Fibroblast of gingiva (primary cell): ENCODE measurements at regions not wholly inside any gene's neighbourhood (a gene's known extent, or its start where the extent isn't known, plus 50 kb on each side); places are given as distances from the start of the nearest gene placed in this dataset.
"Not testable (repeated sequence)": the region's sequence is repeated elsewhere in the genome, so short reads cannot be mapped to it uniquely, and the experiment has no call there.

Source experiments
- DNase-seq: peaks from one replicate; pipeline ENCODE4 v3.0.0-alpha.2; 2011; ENCODE audit warnings: low read depth

GRCh38 chr9:11144746-11145145, 531.9 kb upstream of the PTPRD start:
- DNase-seq, result no peak

DNA sequence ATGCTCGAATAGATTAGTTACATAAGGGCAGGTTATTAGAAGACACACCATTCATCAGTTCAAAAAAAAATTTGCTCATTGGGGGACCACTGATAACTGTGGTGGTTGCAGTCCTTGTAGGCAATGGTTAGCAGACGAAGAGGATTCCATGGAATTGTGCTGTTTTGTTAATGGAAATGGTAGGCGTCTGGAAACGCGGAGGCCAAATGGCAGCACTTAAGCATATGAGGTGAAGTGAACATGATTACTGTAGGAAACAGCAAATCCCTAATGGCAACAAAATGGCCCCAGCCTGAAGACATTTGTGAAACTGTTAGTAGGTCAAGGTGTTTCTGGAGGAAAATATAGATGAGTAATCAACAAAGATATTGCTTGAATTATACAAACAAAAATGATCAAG, 535.4 kb upstream of the PTPRD start:
- DNase-seq, result no peak

- no peak for DNase-seq
These were observed 536.3 kb upstream of the PTPRD start for GRCh38 chr9:11149065-11149464.

GRCh38 chr9:11158063-11158462, 545.3 kb upstream of the PTPRD start:
- DNase-seq, result no peak

DNA sequence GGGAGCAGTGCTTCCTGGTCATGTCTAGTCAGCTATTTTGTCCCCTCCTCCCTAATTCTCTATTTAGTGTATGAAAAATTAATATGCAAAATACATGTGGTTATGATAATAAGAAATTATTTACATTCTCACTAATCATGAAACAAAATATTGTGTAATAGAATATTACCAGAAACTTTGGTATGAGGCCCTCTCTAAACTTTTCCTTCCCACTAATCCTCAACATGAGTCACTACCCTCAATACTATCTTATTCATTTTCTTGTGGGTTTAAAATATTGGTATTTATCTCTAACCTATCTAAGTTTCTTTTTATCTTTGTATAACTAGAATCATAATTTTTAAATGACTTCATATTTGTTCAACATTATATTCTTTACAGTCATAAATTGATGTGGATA, 545.9 kb upstream of the PTPRD start:
- no peak for DNase-seq

GRCh38 chr9:11159318-11159862, 546.6 kb upstream of the PTPRD start:
- no peak for DNase-seq

DNA sequence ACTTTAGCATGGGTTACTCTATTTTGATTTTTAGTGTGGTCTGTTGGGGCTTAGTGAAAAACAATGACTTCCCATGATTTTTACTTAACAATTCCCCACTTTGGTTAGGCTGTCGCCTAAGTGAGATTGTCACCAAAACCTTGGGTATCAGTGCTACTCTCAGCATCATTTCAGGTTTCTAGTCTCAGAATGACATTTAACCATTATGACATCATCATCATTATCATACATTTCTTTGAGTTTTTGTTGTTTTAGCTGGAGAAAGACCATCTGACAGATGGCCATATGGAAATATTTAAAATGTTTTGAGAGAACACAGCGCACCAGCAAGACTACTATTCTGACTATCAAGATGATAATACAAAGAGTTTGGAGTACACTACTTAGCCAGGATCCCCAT, 551.0 kb upstream of the PTPRD start:
- no peak for DNase-seq

GRCh38 chr9:11182001-11182400, 569.2 kb upstream of the PTPRD start:
- no peak for DNase-seq

DNA sequence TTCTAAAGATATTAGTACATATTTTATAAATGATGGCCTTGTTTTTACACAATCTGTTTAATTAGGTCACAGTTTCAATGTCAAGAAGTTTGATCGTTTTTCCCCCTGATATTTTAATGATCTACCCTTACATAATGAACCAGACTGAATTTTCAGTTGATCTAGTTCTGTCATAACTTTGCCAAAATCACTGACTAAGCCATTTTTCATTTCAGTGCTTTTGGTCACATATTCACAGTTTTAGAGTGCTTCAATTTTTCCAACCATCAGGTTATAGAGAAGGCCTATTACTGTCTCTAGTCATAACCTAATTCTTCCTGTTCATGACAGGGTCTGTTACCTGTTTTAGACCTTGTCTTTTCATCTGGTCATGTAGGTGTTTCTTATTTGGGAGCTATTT, 577.9 kb upstream of the PTPRD start:
- DNase-seq, result no peak

- no peak for DNase-seq
These were observed 580.2 kb upstream of the PTPRD start for GRCh38 chr9:11192993-11193392.

DNA sequence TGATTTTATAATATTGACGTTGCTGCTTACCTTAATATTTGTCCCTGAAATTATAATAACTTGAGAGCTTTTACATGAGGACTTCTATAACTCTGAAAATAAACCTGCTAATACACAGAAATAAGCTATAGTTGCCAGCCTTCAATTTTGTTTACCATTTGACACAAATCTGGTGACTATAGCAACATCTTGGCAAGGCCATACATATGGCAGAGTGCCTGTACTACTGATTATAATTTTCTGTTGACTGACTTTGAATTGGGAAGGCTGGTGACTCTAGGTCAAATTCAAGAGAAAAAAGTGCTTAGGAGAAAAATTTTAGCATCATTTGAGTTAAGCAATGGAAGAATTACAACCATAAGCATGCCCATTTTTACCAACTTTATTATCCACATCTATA, 581.4 kb upstream of the PTPRD start:
- DNase-seq, result no peak

GRCh38 chr9:11196840-11197365, 584.1 kb upstream of the PTPRD start:
- DNase-seq, result not testable (repeated sequence)

DNA sequence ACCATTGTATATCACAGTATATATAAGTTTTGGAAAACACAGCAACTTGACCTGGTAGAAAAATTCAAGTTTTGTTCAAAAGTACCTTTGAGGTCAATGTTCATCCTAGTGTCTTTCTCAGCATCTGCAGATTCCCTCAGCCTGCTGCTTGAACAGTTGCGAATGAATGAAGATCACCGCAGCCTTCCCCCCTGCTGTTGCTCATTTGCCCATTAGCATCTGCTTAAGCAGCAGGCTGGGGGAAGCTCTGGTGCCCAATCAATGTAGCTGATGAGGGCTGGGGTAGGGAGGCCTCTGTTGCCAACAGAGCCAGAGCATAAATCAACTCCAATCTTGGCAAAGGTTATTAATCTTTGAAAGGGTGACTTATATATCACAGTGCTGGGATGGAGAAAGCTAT, 586.5 kb upstream of the PTPRD start:
- no peak for DNase-seq

DNA sequence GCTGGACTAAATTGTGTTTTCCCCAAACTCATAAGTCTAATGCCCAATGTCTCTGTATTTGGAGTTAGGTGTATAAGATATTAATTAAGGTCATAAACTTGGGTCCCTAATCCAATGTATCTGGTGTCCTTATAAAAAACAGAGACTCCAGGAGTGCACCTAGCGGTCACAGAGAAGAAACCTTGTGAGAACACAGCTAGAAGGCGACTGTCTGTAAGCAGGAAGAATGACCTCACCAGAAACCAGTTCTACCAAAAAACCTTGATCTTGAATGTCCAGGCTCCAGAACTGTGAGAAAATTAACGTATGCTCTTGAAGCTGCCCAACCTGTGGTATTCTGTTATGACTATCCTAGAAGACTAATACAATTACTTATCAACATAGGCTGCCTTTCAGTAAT, 591.7 kb upstream of the PTPRD start:
- no peak for DNase-seq

DNA sequence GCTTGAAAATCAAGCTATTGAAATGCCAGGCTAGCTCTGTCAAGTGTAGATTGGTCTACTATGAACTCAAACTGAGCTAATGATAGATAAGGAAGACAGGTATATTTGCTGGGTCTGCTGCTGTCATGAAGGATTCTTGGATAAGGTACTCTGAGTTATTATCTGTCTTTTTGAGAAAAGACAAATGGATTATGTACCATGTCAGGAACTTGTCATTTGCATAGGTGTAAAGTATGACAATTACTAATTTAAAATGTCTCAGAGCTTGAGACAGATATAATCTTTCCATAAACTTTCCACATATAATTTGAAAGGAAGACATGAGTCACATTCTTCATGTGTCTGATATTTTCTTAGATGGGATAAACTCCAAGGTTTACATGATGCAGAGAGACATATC, 594.1 kb upstream of the PTPRD start:
- DNase-seq, result no peak

DNA sequence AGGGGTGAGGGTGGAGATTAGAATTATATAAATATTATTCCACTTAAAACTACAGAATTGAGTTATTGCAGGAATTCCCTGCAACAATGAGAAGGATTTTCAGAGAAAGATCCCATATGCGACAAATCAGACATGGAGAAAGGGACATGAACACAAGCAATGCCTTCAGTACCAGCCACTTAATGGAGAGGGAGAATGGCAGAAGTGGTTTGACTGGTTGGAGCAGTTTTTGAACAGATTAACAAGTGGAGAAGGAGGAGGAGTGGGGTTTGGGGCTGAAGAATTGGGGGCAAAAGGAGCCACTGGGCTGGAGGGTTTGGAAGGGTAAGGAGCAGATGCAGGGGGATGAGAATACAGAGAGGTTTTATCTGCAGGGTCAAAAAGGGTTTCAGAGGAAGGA, 620.9 kb upstream of the PTPRD start:
- no peak for DNase-seq

- no peak for DNase-seq
These were observed 622.3 kb upstream of the PTPRD start for GRCh38 chr9:11235061-11235460.

DNA sequence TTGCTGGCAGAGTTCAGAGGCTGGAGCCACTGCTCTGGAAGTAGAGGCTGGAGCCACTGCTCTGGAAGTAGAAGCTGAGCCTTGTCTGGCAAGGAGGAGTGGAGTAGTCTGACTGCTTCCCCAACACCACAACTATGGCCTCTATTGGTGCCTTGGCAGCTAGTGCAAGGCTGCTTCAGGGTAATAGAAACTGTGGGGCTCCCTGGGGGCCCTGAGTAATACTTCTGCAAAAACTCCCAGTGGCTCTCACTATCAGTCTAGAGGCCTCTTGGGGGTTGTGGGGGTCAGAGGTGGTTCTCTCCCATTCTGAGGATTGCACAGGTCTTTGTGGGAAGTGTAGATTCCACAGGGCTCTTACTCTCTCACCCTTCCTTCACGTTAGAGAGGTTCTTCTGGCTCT, 629.0 kb upstream of the PTPRD start:
- DNase-seq, result no peak

GRCh38 chr9:11257992-11258391, 645.2 kb upstream of the PTPRD start:
- DNase-seq, result no peak

DNA sequence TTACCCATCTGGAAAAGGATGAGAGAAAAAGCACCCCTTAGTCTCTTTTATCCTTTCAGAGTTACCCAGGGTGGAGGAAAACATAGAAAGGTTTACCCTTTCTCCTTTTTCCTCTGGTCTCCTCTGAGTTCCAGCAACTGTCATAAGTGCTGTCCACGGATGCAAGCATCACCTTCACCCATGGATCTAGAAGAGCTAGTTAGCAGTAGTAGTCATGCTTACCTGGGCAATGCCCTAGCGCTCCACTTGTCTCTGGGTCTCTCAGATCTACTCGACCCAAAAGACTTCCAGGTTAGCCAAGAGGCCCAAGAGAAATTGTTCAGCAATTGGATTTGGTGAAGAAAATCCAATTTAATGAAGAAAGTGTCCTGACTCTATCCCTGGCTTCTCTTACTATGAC, 656.2 kb upstream of the PTPRD start:
- no peak for DNase-seq

- DNase-seq, result no peak
These were observed 662.4 kb upstream of the PTPRD start for GRCh38 chr9:11275158-11275695.

DNA sequence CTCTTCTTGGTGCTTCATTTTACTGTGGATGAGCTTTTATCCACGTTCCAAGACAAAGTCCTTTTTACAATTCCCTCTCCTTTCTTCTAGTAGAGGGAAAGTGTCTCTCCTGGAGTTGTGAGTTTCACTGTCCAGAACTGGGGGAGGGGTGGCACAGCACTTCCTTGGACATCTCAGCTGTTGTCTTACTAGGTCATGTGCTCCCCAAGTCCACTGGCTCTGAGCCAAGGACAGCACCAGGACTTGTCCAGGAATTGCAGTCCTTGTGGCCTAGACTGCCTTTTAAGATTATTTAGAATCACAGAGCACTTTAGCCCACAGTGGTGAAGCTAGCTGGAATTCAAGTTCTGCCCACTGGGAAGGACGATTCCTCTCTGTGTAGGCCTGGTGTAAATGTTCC, 700.2 kb upstream of the PTPRD start:
- DNase-seq, result no peak

DNA sequence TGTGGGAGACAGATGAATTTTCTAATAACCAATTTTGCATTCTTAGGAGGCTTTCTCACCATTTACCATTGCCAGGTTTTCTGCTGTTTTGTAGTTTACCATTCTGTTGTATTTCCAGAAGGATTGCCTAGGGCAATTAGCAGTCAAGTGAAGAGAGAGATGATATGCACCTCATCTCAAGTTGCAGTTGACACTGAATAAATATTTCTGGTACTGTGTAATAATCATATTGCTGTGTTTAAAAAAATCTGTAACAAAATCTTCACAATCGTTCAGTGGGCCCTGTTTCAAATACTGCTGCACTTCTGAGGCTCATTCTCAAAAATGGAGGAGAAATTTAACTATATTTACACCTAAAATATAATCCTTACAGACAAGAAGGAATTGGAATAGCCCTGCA, 706.1 kb upstream of the PTPRD start:
- no peak for DNase-seq

GRCh38 chr9:11319538-11319937, 706.7 kb upstream of the PTPRD start:
- DNase-seq, result no peak

GRCh38 chr9:11320989-11321388, 708.2 kb upstream of the PTPRD start:
- no peak for DNase-seq
